COLO829 (cell line): ENCODE measurements at regions not wholly inside any gene's neighbourhood (a gene's known extent, or its start where the extent isn't known, plus 50 kb on each side); places are given as distances from the start of the nearest gene placed in this dataset.

Experiments
- DNase-seq: peaks from one replicate; pipeline ENCODE4 v3.0.0; 2012; ENCODE audit warnings: low spot score

DNA sequence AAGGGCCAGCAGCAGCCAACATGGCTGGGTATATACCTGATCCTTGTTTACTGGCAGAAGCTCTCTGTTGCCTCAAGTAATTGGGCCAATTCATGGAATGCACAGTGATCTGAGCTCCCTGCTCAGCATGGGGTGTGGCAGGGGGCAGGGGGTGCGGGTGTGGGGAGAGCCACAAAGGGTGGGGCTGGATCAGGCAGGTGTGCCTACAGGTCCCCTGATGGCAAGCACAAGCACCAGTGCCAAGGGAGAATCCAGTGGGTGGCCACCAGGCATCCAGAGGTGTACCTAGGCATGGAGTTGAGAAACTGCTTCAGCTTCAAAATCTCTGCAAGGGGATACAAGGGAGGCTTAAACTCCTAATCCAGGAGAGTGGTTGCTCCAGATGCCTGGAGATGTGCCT is 235.8 kb upstream of the TLE4 start:
- no peak for DNase-seq

- no peak for DNase-seq
These were observed 230.2 kb upstream of the TLE4 start for GRCh38 chr9:79341561-79341960.

GRCh38 chr9:79346350-79347020 is 225.3 kb upstream of the TLE4 start:
- DNase-seq = no peak

DNA sequence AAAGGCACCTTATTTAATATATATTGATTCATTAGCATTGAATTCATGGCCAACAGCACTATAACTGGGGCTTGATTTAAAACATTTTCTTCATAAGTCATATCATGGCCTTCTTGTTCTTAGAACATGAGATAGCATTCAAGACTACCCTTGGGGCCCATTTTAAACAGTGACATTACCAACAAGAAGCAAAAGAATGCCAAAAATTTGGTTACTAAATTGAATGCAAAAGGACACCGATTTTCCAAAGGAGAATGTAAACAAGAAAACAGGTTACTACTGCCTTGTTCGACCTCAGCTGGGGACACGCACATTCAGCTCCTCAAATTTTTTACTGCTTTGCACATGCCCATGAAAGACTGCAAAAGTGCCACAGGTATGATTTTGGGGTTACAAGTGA is 219.4 kb upstream of the TLE4 start:
- no peak for DNase-seq

GRCh38 chr9:79353856-79354520 is 217.8 kb upstream of the TLE4 start:
- no peak for DNase-seq

DNA sequence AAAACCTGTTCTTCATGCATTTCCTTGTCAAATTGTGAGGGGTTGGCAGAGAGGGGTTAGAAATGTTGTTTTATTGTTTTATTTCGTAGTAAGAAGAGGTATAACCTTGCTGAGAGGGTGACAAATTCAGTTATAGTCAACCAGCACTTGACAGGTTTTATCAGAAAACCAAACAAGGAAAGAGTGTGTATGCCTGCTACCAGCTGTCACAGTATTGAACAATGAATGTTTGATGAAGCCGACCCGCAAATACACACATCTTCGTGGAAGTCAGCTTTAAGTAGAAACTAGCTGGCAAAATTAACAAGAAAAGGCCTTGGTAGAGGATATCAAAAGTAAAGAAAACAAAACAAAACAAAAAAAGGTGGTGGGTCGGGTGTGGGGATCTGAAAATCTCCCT is 214.6 kb upstream of the TLE4 start:
- DNase-seq = no peak

- DNase-seq = no peak
These were observed 214.1 kb upstream of the TLE4 start for GRCh38 chr9:79357616-79358015.

GRCh38 chr9:79360387-79361347 is 211.1 kb upstream of the TLE4 start:
- no peak for DNase-seq

GRCh38 chr9:79362100-79363081 is 209.4 kb upstream of the TLE4 start:
- no peak for DNase-seq

DNA sequence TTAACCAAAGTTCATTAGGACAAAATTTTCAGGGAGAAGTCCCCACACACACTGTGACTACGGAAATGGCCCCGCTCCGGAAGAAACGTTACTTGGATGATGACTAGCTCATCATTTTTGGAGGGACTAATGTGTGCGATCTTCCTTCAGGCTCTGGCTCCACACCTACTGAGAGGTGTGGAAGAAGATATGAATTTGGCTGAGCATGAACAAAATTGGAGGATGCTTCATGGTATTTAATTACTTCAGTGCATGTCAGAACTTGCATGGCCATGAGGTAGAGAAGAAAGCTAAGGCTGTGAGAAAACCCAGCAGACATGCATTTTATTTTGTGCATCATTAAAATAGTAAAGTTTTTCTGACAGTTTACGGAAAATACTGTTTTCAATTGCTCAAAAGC is 202.1 kb upstream of the TLE4 start:
- no peak for DNase-seq

DNA sequence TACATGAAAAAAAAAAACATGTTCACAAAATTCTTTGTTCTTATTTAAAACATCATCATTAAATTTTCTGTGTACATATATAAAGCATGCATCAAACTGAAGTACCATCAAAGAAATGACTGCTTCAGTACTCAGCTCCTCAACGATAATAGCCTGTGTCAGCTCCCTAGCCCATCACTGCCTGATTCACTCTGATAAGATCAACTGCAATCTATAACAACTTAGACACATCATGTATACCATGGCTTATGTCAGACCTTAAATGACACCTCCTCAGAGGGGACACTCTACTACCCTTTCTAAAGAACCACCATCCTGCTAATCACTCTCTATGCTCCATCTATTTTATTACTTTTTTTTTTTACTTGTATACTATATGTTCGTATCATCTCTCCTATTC is 200.5 kb upstream of the TLE4 start:
- DNase-seq = no peak

- no peak for DNase-seq
These were observed 199.7 kb upstream of the TLE4 start for GRCh38 chr9:79371948-79372555.

DNA sequence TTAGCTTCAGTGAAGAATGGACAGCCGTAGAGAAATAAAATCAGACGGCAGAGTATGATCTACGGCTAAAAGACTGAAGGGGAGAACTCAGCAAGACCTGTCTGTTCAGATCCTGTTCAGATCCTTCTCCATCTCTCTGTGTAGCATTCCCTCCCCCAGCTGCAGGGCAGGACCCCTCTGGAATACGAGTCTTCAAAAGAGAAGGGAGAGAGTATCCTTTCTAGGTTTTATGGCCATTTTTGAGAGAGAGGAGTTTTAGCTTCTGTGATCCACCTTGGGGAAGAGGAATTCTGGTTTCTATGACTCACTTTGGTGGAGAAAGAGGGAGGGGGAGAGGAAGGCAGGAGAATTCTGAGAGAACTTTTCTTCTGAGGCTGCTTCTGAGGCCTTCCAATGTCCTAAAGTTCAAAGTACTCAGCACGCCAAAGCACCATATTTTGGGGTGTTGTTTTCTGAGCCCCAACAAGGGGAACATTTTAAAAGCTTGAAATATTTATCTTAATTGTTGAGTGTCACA is 194.4 kb upstream of the TLE4 start:
- no peak for DNase-seq

- no peak for DNase-seq
These were observed 193.7 kb upstream of the TLE4 start for GRCh38 chr9:79378107-79378506.

- DNase-seq = no peak
These were observed 189.7 kb upstream of the TLE4 start for GRCh38 chr9:79382044-79382443.

DNA sequence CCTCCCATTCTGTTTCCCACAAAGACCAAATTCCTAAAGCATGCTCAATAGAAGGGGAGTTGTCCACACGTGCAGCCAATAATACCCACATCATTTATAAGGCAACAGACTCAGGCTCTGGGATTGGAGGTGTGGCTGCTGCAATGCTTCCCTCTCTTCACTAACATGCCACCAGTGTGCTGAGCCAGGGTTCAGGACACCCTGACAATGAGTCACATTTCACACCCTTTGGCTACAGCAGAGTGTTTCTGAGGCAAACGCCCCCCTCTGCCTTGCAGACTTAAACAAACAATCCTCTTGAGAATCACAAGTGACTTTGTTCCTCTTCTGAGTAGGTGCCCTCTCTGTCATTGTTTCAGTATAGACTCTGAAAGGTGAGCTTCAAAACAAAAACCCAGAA is 189.3 kb upstream of the TLE4 start:
- no peak for DNase-seq

DNA sequence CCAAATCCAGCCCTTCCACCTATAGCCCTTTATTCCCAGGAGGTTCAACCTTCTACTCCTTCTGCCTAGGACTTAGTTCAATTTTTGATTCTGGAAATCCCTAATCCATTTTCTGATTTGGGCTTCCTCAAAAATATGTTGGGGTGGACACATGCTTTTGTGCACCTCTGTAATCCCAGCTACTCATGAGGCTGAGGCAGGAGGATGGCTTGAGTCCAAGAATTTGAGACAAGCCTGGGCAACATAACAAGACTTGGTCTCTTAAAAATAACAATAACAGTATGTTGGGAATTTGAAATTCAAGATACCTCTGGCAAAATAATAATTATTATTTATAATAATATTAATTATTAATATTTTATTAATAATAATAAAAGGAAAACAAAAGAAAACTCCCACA is 188.7 kb upstream of the TLE4 start:
- DNase-seq = no peak

- DNase-seq = no peak
These were observed 187.7 kb upstream of the TLE4 start for GRCh38 chr9:79384091-79384490.

- DNase-seq = no peak
These were observed 187.3 kb upstream of the TLE4 start for GRCh38 chr9:79384501-79384900.

DNA sequence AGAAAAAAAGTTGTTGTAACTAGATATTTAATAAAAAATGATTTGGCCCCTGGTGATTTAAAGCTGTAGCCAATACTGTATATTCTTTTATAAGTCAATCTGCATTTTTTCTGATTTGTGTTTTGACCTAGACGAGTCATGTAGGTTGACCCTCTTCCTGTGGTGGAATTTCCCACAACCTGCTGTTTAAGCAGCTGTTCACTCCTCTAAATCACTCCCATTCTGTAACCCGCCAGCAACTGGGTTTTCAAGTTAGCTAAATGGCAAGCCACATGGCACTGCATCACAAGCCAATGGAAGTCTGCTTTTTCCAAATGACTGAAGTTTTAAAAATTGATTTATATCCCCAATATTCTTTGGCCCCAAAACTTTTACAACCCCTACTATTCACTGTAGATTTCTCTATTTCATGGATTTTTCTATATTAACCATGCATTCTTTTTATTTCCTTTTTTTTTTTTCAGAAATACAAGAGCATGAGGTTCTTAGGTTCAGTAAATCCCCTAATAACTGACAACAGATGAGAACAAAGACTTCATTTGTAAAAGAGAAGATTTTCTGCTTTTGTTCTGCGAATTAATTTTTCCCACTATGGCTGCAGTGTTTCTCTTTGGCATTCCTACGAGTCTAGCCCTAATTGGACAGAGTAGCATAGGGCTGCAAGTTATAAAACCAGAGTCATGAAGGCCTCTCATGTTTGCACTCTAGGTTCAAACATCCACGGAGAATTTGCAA is 184.5 kb upstream of the TLE4 start:
- no peak for DNase-seq
